ENCODE measurements at regions not wholly inside any gene's neighbourhood (a gene's known extent, or its start where the extent isn't known, plus 50 kb on each side); places are given as distances from the start of the nearest gene placed in this dataset.

DNA sequence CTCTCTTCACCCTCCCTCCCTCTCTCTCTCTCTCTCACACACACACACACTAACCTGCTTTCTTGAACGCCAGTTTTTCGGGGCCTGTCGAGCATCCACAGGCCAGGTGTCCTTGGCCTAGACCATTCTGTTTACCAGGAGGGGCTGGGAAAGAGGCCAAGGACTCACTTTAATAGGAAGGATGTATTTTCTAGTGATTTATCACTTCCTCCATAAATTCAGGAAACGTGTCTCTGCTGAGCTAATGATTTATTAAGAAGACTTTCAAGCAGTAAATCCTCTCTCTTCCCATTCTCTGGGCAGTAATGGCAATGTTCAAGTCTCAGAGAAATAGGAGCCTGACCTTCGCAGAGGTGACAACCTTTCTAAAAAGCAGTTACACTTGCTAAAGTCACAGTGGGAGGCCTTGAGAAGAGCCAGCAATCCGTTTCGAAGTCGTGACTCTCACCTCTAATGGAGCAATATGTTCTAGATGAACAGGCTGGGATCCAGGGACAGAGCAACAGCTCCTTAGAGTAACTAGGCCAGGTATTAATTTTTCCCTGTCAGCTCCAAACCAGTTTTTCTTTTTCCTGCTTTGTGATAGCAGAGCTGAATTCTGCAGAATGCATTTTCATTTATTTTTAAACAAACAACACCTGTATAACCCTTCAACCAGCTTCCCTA lies 1357.5 kb upstream of the SORCS1 start:
- TF ChIP-seq POLR2AphosphoS5 (IDR thresholded peaks at IDR 0.05; ENCODE audit: low read depth, low read length) (no peak), POLR2A (IDR thresholded peaks at IDR 0.05; ENCODE audit: borderline replicate concordance, extremely low read depth, insufficient read depth, insufficient read length) (no peak), YY1 (IDR thresholded peaks at IDR 0.05; ENCODE audit: extremely low read depth, insufficient replicate concordance, low read depth, low read length) (no peak), CEBPB (IDR thresholded peaks at IDR 0.05; ENCODE audit: low read depth) (no peak), SIN3A (IDR thresholded peaks at IDR 0.05; ENCODE audit: low read depth) (no peak), ZNF274 (IDR thresholded peaks at IDR 0.05; ENCODE audit: low read depth, low read length) (no peak)
- TF ChIP-seq, protein P1, sequence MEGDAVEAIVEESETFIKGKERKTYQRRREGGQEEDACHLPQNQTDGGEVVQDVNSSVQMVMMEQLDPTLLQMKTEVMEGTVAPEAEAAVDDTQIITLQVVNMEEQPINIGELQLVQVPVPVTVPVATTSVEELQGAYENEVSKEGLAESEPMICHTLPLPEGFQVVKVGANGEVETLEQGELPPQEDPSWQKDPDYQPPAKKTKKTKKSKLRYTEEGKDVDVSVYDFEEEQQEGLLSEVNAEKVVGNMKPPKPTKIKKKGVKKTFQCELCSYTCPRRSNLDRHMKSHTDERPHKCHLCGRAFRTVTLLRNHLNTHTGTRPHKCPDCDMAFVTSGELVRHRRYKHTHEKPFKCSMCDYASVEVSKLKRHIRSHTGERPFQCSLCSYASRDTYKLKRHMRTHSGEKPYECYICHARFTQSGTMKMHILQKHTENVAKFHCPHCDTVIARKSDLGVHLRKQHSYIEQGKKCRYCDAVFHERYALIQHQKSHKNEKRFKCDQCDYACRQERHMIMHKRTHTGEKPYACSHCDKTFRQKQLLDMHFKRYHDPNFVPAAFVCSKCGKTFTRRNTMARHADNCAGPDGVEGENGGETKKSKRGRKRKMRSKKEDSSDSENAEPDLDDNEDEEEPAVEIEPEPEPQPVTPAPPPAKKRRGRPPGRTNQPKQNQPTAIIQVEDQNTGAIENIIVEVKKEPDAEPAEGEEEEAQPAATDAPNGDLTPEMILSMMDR (IDR thresholded peaks at IDR 0.05 in 2 of 3, conservative IDR thresholded peaks at IDR 0.05 in 1 of 3; ENCODE audit: borderline replicate concordance in 1 of 3, insufficient read depth in 1 of 3, low read depth in 2 of 3, low read length in 2 of 3), result no peak
- TF ChIP-seq, protein P2, sequence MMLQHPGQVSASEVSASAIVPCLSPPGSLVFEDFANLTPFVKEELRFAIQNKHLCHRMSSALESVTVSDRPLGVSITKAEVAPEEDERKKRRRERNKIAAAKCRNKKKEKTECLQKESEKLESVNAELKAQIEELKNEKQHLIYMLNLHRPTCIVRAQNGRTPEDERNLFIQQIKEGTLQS (IDR thresholded peaks at IDR 0.05), result no peak

All from HCT116 (cell line).